SJSA1 (cell line): ENCODE measurements at regions not wholly inside any gene's neighbourhood (a gene's known extent, or its start where the extent isn't known, plus 50 kb on each side); places are given as distances from the start of the nearest gene placed in this dataset.

ENCODE experiments used
- DNase-seq, 2 experiments: peaks; one replicate each; pipeline ENCODE4 v3.0.0-alpha.2; 2015 to 2020; ENCODE audit warnings: low spot score in 2 of 2, low read depth in 1 of 2
- H3K27ac ChIP-seq: fragments of 250-450 bp; sonication (Bioruptor Pico); 2 replicates; pipeline ENCODE4 v1.5.1; 2020; ENCODE audit warnings: mild to moderate bottlenecking, moderate library complexity
- H3K27me3 ChIP-seq: fragments of 250-450 bp; sonication (Bioruptor Pico); replicated peaks from 2 replicates; pipeline ENCODE4 v1.5.1; 2020; ENCODE audit warnings: mild to moderate bottlenecking, moderate library complexity
- H3K36me3 ChIP-seq: fragments of 250-450 bp; sonication (Bioruptor Pico); 2 replicates; pipeline ENCODE4 v1.5.1; 2020; ENCODE audit warnings: mild to moderate bottlenecking
- H3K4me1 ChIP-seq: fragments of 250-450 bp; sonication (Bioruptor Pico); replicated peaks from 2 replicates; pipeline ENCODE4 v1.6.1; 2021; ENCODE audit warnings: mild to moderate bottlenecking
- H3K4me3 ChIP-seq: fragments of 250-450 bp; sonication (Bioruptor Pico); 2 replicates; pipeline ENCODE4 v1.5.1; 2020; ENCODE audit warnings: mild to moderate bottlenecking
- H3K9me3 ChIP-seq: fragments of 250-450 bp; sonication (Bioruptor Pico); replicated peaks from 2 replicates; pipeline ENCODE4 v1.5.1; 2020; ENCODE audit warnings: mild to moderate bottlenecking

- H3K27me3 ChIP-seq, result no peaks in the 10 kb centered on the region
- H3K4me3 ChIP-seq, result no peak overlapping the region
- peaks cover 11% of the 10 kb centered on the region for H3K4me1 ChIP-seq
- H3K36me3 ChIP-seq, result no peaks in the 10 kb centered on the region
- no peaks in the 10 kb centered on the region for H3K9me3 ChIP-seq
- H3K27ac ChIP-seq, result no peak overlapping the region
- DNase-seq, result peak in 1 of 2 experiments; percentile 19
Observed at GRCh38 chr10:52652431-52653262, 119.9 kb downstream of the MBL2 start.

- Histone ChIP-seq H3K27ac (no peak overlapping the region), H3K27me3 (no peaks in the 10 kb centered on the region), H3K9me3 (no peaks in the 10 kb centered on the region), H3K4me1 (peaks cover 11% of the 10 kb centered on the region), H3K4me3 (no peak overlapping the region), H3K36me3 (no peaks in the 10 kb centered on the region)
- DNase-seq, result no peak
Observed at GRCh38 chr10:52653263-52653909, 119.2 kb downstream of the MBL2 start.

GRCh38 chr10:52654201-52654600, 118.4 kb downstream of the MBL2 start:
- H3K36me3 ChIP-seq, result no peaks in the 10 kb centered on the region
- no peaks in the 10 kb centered on the region for H3K27me3 ChIP-seq
- no peaks in the 10 kb centered on the region for H3K9me3 ChIP-seq
- no peak overlapping the region for H3K4me3 ChIP-seq
- no peak for DNase-seq
- no peak overlapping the region for H3K27ac ChIP-seq
- H3K4me1 ChIP-seq, result peaks cover 11% of the 10 kb centered on the region

- H3K27ac ChIP-seq, result no peak overlapping the region
- no peaks in the 10 kb centered on the region for H3K36me3 ChIP-seq
- H3K4me3 ChIP-seq, result no peak overlapping the region
- H3K9me3 ChIP-seq, result no peaks in the 10 kb centered on the region
- H3K4me1 ChIP-seq, result peaks cover under 1% of the 10 kb centered on the region; the same call in 1 of the 2 replicates
- no peaks in the 10 kb centered on the region; the same call in none of the 2 replicates for H3K27me3 ChIP-seq
- no peak for DNase-seq
Observed at GRCh38 chr10:52658112-52658511, 114.5 kb downstream of the MBL2 start.

GRCh38 chr10:52659085-52659484, 113.5 kb downstream of the MBL2 start:
- no peaks in the 10 kb centered on the region for H3K9me3 ChIP-seq
- H3K36me3 ChIP-seq, result no peaks in the 10 kb centered on the region
- H3K4me1 ChIP-seq, result no peaks in the 10 kb centered on the region
- H3K27me3 ChIP-seq, result no peaks in the 10 kb centered on the region; the same call in none of the 2 replicates
- no peak overlapping the region for H3K4me3 ChIP-seq
- H3K27ac ChIP-seq, result no peak overlapping the region
- DNase-seq, result no peak

GRCh38 chr10:52662256-52662655, 110.3 kb downstream of the MBL2 start:
- no peaks in the 10 kb centered on the region for H3K9me3 ChIP-seq
- H3K4me3 ChIP-seq, result no peak overlapping the region
- no peak overlapping the region for H3K27ac ChIP-seq
- DNase-seq, result no peak
- no peaks in the 10 kb centered on the region; the same call in none of the 2 replicates for H3K27me3 ChIP-seq
- no peaks in the 10 kb centered on the region for H3K36me3 ChIP-seq
- no peaks in the 10 kb centered on the region for H3K4me1 ChIP-seq

- Histone ChIP-seq H3K9me3 (no peaks in the 10 kb centered on the region), H3K27me3 (no peaks in the 10 kb centered on the region; the same call in none of the 2 replicates), H3K36me3 (no peaks in the 10 kb centered on the region), H3K4me3 (no peak overlapping the region), H3K4me1 (no peaks in the 10 kb centered on the region), H3K27ac (no peak overlapping the region)
- no peak for DNase-seq
Observed at GRCh38 chr10:52663161-52663560, 109.4 kb downstream of the MBL2 start.

- no peaks in the 10 kb centered on the region for H3K36me3 ChIP-seq
- H3K27ac ChIP-seq, result no peak overlapping the region
- no peak for DNase-seq
- no peak overlapping the region for H3K4me3 ChIP-seq
- no peaks in the 10 kb centered on the region for H3K4me1 ChIP-seq
- H3K27me3 ChIP-seq, result no peaks in the 10 kb centered on the region; the same call in none of the 2 replicates
- no peaks in the 10 kb centered on the region for H3K9me3 ChIP-seq
Observed at GRCh38 chr10:52664629-52665028, 108.0 kb downstream of the MBL2 start.

- DNase-seq, result no peak
- Histone ChIP-seq H3K9me3 (no peaks in the 10 kb centered on the region), H3K36me3 (no peaks in the 10 kb centered on the region), H3K27ac (no peak overlapping the region), H3K4me1 (no peaks in the 10 kb centered on the region), H3K4me3 (no peak overlapping the region), H3K27me3 (no peaks in the 10 kb centered on the region; the same call in 1 of the 2 replicates)
Observed at GRCh38 chr10:52665821-52666220, 106.8 kb downstream of the MBL2 start.

GRCh38 chr10:52666931-52667330, 105.7 kb downstream of the MBL2 start:
- no peak overlapping the region for H3K4me3 ChIP-seq
- no peaks in the 10 kb centered on the region for H3K9me3 ChIP-seq
- no peak for DNase-seq
- H3K27me3 ChIP-seq, result no peaks in the 10 kb centered on the region; the same call in 1 of the 2 replicates
- no peaks in the 10 kb centered on the region for H3K36me3 ChIP-seq
- no peak overlapping the region for H3K27ac ChIP-seq
- no peaks in the 10 kb centered on the region for H3K4me1 ChIP-seq

- H3K9me3 ChIP-seq, result no peaks in the 10 kb centered on the region
- H3K36me3 ChIP-seq, result no peaks in the 10 kb centered on the region
- no peaks in the 10 kb centered on the region for H3K4me1 ChIP-seq
- no peak overlapping the region for H3K4me3 ChIP-seq
- DNase-seq, result no peak
- no peaks in the 10 kb centered on the region for H3K27me3 ChIP-seq
- no peak overlapping the region for H3K27ac ChIP-seq
Observed at GRCh38 chr10:52668024-52668423, 104.6 kb downstream of the MBL2 start.

GRCh38 chr10:52672880-52673279, 99.7 kb downstream of the MBL2 start:
- Histone ChIP-seq H3K27ac (no peak overlapping the region), H3K4me1 (no peaks in the 10 kb centered on the region), H3K4me3 (no peak overlapping the region), H3K9me3 (no peaks in the 10 kb centered on the region), H3K27me3 (no peaks in the 10 kb centered on the region), H3K36me3 (no peaks in the 10 kb centered on the region)
- DNase-seq, result no peak

- Histone ChIP-seq H3K4me3 (no peak overlapping the region), H3K9me3 (no peaks in the 10 kb centered on the region), H3K36me3 (no peaks in the 10 kb centered on the region), H3K27ac (no peak overlapping the region), H3K4me1 (no peaks in the 10 kb centered on the region), H3K27me3 (no peaks in the 10 kb centered on the region)
- no peak for DNase-seq
Observed at GRCh38 chr10:52673468-52673867, 99.1 kb downstream of the MBL2 start.

- Histone ChIP-seq H3K4me1 (no peaks in the 10 kb centered on the region), H3K4me3 (no peak overlapping the region), H3K9me3 (no peaks in the 10 kb centered on the region), H3K36me3 (no peaks in the 10 kb centered on the region), H3K27ac (no peak overlapping the region), H3K27me3 (no peaks in the 10 kb centered on the region)
- no peak for DNase-seq
Observed at GRCh38 chr10:52674474-52674873, 98.1 kb downstream of the MBL2 start.
